Activated CD4-positive, alpha-beta T cell treated with anti-CD3 and anti-CD28 coated beads for 36 hours (primary cell): ENCODE measurements at regions not wholly inside any gene's neighbourhood (a gene's known extent, or its start where the extent isn't known, plus 50 kb on each side); places are given as distances from the start of the nearest gene placed in this dataset.

Experiments
- ATAC-seq: fragments of 200-7000 bp; cut with Tn5 transposase; one replicate; pipeline ENCODE4 v1.10.0; 2021; ENCODE audit warnings: mild to moderate bottlenecking, moderate library complexity
- CTCF ChIA-PET: fragments of 350-600 bp; sonication (Branson Sonifier 250); formaldehyde crosslinking; loops from one replicate; lab custom pipeline; 2021; ENCODE audit warnings: antibody characterized with exemption; lab: Charles Lee
- POLR2A ChIA-PET: fragments of 350-600 bp; sonication (Branson Sonifier 250); formaldehyde crosslinking; loops from one replicate; lab custom pipeline; 2021; ENCODE audit warnings: antibody characterized with exemption, inconsistent platforms; lab: Charles Lee
- DNase-seq: peaks from one replicate; pipeline ENCODE4 v3.0.0-alpha.2; 2020
- H3K27ac Mint-ChIP-seq: one replicate; pipeline ENCODE4 v1.8.0; 2021; ENCODE audit warnings: mixed read lengths
- H3K27me3 Mint-ChIP-seq: one replicate; pipeline ENCODE4 v1.8.0; 2021; ENCODE audit warnings: mixed read lengths
- H3K36me3 Mint-ChIP-seq: one replicate; pipeline ENCODE4 v1.8.0; 2021; ENCODE audit warnings: low read depth, mixed read lengths
- H3K4me1 Mint-ChIP-seq: one replicate; pipeline ENCODE4 v1.8.0; 2021; ENCODE audit warnings: mixed read lengths
- H3K4me3 Mint-ChIP-seq: one replicate; pipeline ENCODE4 v1.8.0; 2021; ENCODE audit warnings: mild to moderate bottlenecking, moderate library complexity, mixed read lengths
- H3K9me3 Mint-ChIP-seq: one replicate; pipeline ENCODE4 v1.8.0; 2021; ENCODE audit warnings: low read depth, mixed read lengths
- intact Hi-C, 2 experiments: fragments of 100-400 bp; cut with DNase I in 1 of 2; cut with micrococcal nuclease in 1 of 2; formaldehyde crosslinking; loops; one replicate each; pipeline versions ENCODE4 v1.14.2 to v1.15.1; 2022 to 2024; cut with DNase I, micrococcal nuclease

DNA sequence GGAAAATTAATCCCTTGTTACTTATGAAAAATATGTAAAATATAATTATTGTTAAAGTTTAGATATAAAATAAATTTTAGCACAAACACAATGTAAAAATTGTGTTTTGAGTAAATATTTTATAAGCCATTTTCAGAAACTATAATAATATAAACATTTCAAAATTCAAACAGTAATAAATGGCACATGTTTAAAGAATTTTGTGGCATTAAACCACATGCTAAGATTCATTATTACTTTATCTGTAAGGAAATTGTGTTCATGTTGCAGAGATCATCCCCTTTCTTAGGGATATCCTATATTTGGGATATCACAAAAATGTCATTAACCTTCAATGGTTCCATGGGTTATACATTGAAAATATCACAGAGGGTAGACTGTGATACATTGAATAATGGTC is 1044.3 kb downstream of the AMY1C start:
- DNase-seq (no peak), ATAC-seq (no peak)
- intact Hi-C loops = no loop called here
- Mint-ChIP-seq H3K9me3 (peaks cover 1% of the 10 kb centered on the region), H3K27ac (no peak overlapping the region), H3K4me3 (no peak overlapping the region), H3K27me3 (no peaks in the 10 kb centered on the region), H3K36me3 (no peaks in the 10 kb centered on the region), H3K4me1 (no peaks in the 10 kb centered on the region)
- POLR2A ChIA-PET = no interaction called here
- CTCF ChIA-PET = no interaction called here

DNA sequence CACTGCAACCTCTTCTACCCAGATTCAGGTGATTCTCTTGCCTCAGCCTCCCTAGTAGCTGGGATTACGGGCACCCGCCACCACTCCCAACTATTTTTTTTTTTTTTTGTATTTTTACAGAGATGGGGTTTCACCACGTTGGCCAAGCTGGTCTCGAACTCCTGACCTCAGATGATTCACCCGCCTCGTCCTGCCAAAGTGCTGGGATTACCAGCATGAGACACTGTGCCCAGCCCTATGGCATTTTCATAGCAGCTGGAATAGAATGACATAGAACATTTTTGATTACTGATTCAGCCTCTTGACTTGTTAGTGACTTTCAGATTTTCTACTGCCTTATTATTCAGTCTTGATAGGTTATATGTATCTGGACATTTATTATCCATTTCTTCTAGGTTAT is 1046.2 kb downstream of the AMY1C start:
- H3K4me3 Mint-ChIP-seq = no peak overlapping the region
- H3K36me3 Mint-ChIP-seq = no peaks in the 10 kb centered on the region
- ATAC-seq = no peak
- ChIA-PET POLR2A (no interaction called here), CTCF (no interaction called here)
- intact Hi-C loops = no loop called here
- H3K27ac Mint-ChIP-seq = no peak overlapping the region
- peaks cover 3% of the 10 kb centered on the region for H3K9me3 Mint-ChIP-seq
- no peaks in the 10 kb centered on the region for H3K27me3 Mint-ChIP-seq
- H3K4me1 Mint-ChIP-seq = no peaks in the 10 kb centered on the region
- DNase-seq = no peak

DNA sequence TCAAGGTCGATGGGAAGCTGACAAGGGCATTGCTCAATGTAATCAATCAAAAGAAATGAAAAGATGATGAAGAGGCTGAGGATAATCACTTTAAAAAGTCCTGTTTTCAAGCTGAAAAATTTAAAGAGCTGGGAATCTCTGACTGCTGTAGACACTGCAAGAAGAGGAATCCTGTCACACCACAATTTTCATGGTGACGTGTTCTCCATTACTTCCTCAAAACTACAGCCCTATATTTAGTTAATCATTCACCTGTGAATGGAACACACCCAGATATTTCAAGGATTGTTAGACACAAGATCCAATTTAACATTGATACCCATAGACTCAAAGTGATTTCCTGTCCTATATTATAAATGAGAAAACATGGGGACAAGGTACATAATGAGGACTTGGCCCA is 1048.3 kb downstream of the AMY1C start:
- no peak overlapping the region for H3K4me3 Mint-ChIP-seq
- H3K27me3 Mint-ChIP-seq = no peaks in the 10 kb centered on the region
- ChIA-PET POLR2A (no interaction called here), CTCF (no interaction called here)
- intact Hi-C loops = no loop called here
- no peaks in the 10 kb centered on the region for H3K4me1 Mint-ChIP-seq
- H3K27ac Mint-ChIP-seq = no peak overlapping the region
- H3K9me3 Mint-ChIP-seq = peaks cover 2% of the 10 kb centered on the region
- ATAC-seq (no peak), DNase-seq (no peak)
- H3K36me3 Mint-ChIP-seq = no peaks in the 10 kb centered on the region

DNA sequence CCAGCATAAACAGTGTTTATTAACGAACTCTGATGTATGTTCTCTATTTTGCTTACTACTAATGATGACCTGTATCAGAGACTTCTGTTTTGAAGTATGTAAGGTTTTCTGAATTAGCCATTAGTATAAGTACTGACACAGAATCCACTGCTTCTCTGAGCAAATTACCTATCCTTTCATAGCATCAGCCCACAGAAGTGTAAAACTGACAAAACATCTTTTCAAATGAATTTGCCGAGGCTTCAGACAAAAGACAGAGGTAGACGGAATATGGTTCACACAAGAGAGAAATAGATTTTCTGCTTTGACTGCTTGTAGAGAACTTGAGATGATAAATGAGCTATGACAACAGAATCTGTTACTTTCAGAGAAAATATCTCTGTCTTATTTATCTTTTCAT is 1051.6 kb downstream of the AMY1C start:
- DNase-seq (no peak), ATAC-seq (no peak)
- H3K36me3 Mint-ChIP-seq = no peaks in the 10 kb centered on the region
- intact Hi-C loops = no loop called here
- H3K4me3 Mint-ChIP-seq = no peak overlapping the region
- peaks cover 4% of the 10 kb centered on the region for H3K9me3 Mint-ChIP-seq
- no peaks in the 10 kb centered on the region for H3K4me1 Mint-ChIP-seq
- ChIA-PET POLR2A (no interaction called here), CTCF (no interaction called here)
- no peak overlapping the region for H3K27ac Mint-ChIP-seq
- no peaks in the 10 kb centered on the region for H3K27me3 Mint-ChIP-seq

DNA sequence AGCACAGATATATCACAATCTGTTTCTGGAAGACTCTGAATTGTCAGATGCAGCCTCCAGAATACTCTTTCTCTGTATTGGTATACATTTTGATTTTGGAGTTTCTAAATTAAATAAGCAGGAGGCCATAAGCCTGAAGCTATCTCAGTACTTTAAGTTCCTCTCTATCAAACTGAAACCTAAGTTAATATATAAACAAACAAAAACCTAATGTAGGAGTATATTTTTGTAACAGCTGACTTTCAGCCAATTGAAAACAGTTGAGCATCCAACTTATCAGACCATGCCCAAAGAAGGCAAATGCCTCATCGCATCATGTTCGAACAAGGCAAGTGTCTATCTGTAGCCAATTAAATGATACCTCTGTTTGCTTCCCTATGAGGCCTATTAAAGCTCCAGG is 1054.4 kb downstream of the AMY1C start:
- ATAC-seq (no peak), DNase-seq (no peak)
- Mint-ChIP-seq H3K27ac (no peak overlapping the region), H3K9me3 (peaks cover 3% of the 10 kb centered on the region), H3K36me3 (no peaks in the 10 kb centered on the region), H3K27me3 (no peaks in the 10 kb centered on the region), H3K4me3 (no peak overlapping the region), H3K4me1 (no peaks in the 10 kb centered on the region)
- CTCF ChIA-PET = no interaction called here
- intact Hi-C loops = no loop called here
- POLR2A ChIA-PET = no interaction called here

DNA sequence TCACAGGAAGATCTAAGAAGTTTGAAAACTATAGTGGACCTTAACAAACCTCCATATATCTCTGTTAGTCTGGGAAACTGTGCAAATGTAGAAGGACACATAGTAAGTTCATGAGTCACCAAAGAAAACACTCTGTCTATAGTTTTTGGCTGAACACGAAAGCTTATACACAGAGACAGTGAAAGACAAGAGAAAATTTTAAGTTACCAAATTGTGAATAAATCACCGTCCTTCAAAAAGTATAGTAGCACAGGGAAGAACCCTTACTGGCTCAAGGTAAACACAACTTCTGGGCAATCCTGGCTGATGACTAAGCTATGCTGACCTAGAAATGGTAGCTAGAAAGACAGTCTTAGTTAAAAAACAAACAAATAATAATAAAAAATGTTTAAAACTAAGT is 1057.9 kb downstream of the AMY1C start:
- H3K27me3 Mint-ChIP-seq = no peaks in the 10 kb centered on the region
- CTCF ChIA-PET = no interaction called here
- no peak overlapping the region for H3K4me3 Mint-ChIP-seq
- no peaks in the 10 kb centered on the region for H3K4me1 Mint-ChIP-seq
- POLR2A ChIA-PET = no interaction called here
- intact Hi-C loops = no loop called here
- DNase-seq (no peak), ATAC-seq (no peak)
- no peak overlapping the region for H3K27ac Mint-ChIP-seq
- peaks cover 9% of the 10 kb centered on the region for H3K9me3 Mint-ChIP-seq
- no peaks in the 10 kb centered on the region for H3K36me3 Mint-ChIP-seq

DNA sequence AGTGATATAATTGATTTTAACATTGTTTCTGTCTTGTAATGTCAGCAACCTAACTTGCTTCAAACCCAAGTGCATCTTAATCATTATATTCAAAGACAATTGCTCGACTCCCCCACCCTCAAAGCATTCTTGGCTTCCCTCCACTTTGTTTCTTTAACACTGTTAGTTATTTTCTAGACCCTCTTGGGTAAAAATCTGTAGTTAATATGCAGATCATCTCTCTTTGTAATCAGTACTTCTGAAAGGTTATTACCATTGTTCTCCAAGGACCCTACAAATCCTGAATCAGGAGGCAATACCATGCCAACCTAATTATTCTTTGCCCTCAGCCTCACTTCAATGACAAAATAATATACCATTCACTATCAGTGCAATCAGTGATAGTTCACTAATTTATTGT is 1075.7 kb downstream of the AMY1C start:
- POLR2A ChIA-PET = no interaction called here
- DNase-seq (no peak), ATAC-seq (no peak)
- intact Hi-C loops = no loop called here
- H3K4me3 Mint-ChIP-seq = no peak overlapping the region
- no peaks in the 10 kb centered on the region for H3K27me3 Mint-ChIP-seq
- H3K27ac Mint-ChIP-seq = no peak overlapping the region
- peaks cover 4% of the 10 kb centered on the region for H3K9me3 Mint-ChIP-seq
- CTCF ChIA-PET = no interaction called here
- H3K4me1 Mint-ChIP-seq = no peaks in the 10 kb centered on the region
- H3K36me3 Mint-ChIP-seq = no peaks in the 10 kb centered on the region

DNA sequence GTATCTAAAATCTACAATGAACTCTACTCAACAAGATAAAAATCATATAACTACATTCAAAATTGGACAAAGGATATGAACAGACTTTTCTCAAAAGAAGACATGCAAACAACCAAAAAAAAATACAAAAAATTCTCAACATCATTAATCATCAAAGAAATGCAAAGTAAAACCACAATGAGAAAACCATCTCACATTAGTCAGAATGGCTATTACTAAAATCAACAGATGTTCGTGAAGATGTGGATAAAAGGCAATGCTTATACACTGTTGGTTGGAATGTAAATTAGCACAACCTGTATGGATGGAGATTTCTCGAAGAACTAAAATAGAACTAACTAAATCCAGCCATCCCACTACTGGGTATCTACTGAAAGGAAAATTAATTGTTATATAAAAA is 1080.8 kb downstream of the AMY1C start:
- no peak for ATAC-seq
- intact Hi-C loops = no loop called here
- CTCF ChIA-PET = no interaction called here
- DNase-seq = no peak
- peaks cover 19% of the 10 kb centered on the region for H3K9me3 Mint-ChIP-seq
- no peaks in the 10 kb centered on the region for H3K27me3 Mint-ChIP-seq
- no peaks in the 10 kb centered on the region for H3K36me3 Mint-ChIP-seq
- H3K4me1 Mint-ChIP-seq = no peaks in the 10 kb centered on the region
- POLR2A ChIA-PET = no interaction called here
- no peak overlapping the region for H3K27ac Mint-ChIP-seq
- H3K4me3 Mint-ChIP-seq = no peak overlapping the region

DNA sequence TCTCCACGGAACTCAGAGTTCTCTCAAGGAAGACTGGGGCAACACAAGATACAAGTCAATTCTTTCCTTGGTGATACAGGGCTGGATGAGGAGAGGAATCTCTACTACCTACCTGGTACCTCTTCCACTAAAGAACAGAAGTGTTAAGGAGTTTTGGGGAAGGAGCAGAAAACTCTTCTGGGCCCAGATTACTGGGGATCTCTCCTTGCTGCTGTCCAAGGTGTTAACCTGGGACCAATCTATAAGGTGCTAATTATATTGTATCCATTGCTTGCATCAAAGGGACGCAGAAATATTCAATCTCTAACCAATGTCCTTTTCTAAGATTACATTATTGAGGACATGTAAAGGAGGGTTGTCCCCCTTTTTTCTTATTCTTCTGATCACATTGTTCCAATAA is 1102.5 kb downstream of the AMY1C start:
- no peak overlapping the region for H3K4me3 Mint-ChIP-seq
- H3K36me3 Mint-ChIP-seq = no peaks in the 10 kb centered on the region
- no peak overlapping the region for H3K27ac Mint-ChIP-seq
- ATAC-seq (no peak), DNase-seq (no peak)
- H3K9me3 Mint-ChIP-seq = peaks cover under 1% of the 10 kb centered on the region
- ChIA-PET CTCF (no interaction called here), POLR2A (no interaction called here)
- no peaks in the 10 kb centered on the region for H3K27me3 Mint-ChIP-seq
- intact Hi-C loops = no loop called here
- H3K4me1 Mint-ChIP-seq = no peaks in the 10 kb centered on the region

DNA sequence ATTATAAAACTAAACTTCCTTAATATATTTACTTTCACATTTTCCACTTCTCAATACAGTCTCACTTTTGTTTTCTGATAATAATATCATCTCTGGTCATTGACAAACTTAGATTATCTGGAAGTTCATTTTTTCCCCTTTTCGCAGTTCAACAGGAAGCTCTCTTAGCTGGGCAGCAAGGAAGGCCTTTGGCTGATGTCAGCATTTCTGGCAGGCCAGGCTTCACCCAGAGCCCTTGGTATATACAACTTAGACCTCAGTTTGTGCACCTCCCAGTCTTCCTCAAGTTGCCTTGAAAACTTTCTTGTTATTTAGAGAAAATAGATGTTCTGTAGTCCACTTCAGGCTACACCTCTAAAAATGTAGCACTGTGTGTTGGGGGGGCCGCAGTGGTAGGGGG is 1103.6 kb downstream of the AMY1C start:
- no peaks in the 10 kb centered on the region for H3K4me1 Mint-ChIP-seq
- no peaks in the 10 kb centered on the region for H3K27me3 Mint-ChIP-seq
- no peak for DNase-seq
- H3K4me3 Mint-ChIP-seq = no peak overlapping the region
- intact Hi-C loops = no loop called here
- ATAC-seq = no peak
- no peak overlapping the region for H3K27ac Mint-ChIP-seq
- no peaks in the 10 kb centered on the region for H3K36me3 Mint-ChIP-seq
- ChIA-PET POLR2A (no interaction called here), CTCF (no interaction called here)
- H3K9me3 Mint-ChIP-seq = peaks cover 4% of the 10 kb centered on the region

DNA sequence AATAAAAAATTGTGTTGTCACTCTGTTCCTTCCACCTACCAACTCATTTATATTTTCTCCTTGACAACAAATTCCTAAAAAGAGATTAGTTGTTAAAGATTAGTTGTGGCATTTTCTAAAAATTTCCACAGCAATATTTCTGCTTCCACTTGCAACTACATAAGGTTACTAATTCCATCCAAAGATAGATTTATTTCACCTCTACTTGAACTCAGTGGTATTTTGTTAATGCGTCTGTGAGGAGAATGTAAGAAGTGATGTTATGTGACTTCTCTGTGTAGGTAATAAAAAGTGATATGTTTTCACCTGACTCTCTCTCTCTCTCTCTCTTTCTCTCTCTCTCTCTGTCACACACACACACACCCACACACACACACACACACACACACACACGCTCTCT is 1104.8 kb downstream of the AMY1C start:
- Mint-ChIP-seq H3K9me3 (peaks cover 8% of the 10 kb centered on the region), H3K4me1 (no peaks in the 10 kb centered on the region), H3K27ac (no peak overlapping the region), H3K4me3 (no peak overlapping the region), H3K27me3 (no peaks in the 10 kb centered on the region), H3K36me3 (no peaks in the 10 kb centered on the region)
- ChIA-PET CTCF (no interaction called here), POLR2A (no interaction called here)
- no peak for DNase-seq
- no peak for ATAC-seq
- intact Hi-C loops = no loop called here

DNA sequence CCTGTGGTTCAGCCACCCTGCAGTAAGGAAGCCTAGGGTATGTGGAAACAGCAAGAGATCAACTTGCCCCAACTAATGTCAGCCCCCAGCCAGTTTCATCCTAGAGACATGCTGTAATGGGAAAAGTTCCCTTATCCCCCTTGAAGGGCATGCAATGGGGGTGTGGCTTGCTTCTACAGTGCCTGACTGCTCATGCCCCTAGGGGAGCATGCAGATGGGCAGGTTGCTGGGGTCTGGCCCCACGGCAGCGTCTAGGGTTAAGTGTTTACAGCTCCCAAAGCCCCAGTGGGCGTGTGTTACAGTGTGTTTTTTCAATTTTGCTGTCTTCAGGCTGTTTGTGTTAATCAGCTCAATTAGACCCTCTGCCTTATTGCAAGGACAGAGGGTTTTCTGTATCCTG is 1105.9 kb downstream of the AMY1C start:
- no peaks in the 10 kb centered on the region for H3K4me1 Mint-ChIP-seq
- H3K36me3 Mint-ChIP-seq = no peaks in the 10 kb centered on the region
- no peak overlapping the region for H3K4me3 Mint-ChIP-seq
- no peaks in the 10 kb centered on the region for H3K27me3 Mint-ChIP-seq
- ATAC-seq (no peak), DNase-seq (no peak)
- POLR2A ChIA-PET = no interaction called here
- no peak overlapping the region for H3K27ac Mint-ChIP-seq
- intact Hi-C loops = no loop called here
- peaks cover 12% of the 10 kb centered on the region for H3K9me3 Mint-ChIP-seq
- CTCF ChIA-PET = no interaction called here

DNA sequence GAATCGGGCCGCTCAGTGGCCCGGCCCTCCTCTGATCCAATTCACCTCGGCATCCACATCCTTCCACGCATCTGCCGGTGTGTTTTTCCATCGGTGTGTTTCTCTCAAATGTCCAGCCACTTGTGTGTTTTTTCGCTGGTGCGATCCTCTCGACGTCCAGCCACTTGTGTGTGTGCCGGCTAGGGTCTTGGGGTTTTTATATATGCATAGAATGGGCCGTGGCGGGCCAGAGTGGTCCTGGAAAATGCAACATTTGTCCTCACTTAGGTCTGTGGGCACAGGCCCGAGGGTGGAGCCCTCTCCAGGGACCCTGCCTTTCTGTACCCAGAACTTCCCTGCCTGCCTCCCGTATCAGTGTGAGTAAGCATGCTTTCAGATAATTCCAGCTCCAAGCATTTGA is 1106.4 kb downstream of the AMY1C start:
- intact Hi-C loops = no loop called here
- Mint-ChIP-seq H3K27me3 (no peaks in the 10 kb centered on the region), H3K4me1 (no peaks in the 10 kb centered on the region), H3K4me3 (no peak overlapping the region), H3K36me3 (no peaks in the 10 kb centered on the region), H3K9me3 (peaks cover 12% of the 10 kb centered on the region), H3K27ac (no peak overlapping the region)
- CTCF ChIA-PET = no interaction called here
- no peak for ATAC-seq
- DNase-seq = no peak
- POLR2A ChIA-PET = no interaction called here
